ENCODE measurements at regions not wholly inside any gene's neighbourhood (a gene's known extent, or its start where the extent isn't known, plus 50 kb on each side); places are given as distances from the start of the nearest gene placed in this dataset.

DNA sequence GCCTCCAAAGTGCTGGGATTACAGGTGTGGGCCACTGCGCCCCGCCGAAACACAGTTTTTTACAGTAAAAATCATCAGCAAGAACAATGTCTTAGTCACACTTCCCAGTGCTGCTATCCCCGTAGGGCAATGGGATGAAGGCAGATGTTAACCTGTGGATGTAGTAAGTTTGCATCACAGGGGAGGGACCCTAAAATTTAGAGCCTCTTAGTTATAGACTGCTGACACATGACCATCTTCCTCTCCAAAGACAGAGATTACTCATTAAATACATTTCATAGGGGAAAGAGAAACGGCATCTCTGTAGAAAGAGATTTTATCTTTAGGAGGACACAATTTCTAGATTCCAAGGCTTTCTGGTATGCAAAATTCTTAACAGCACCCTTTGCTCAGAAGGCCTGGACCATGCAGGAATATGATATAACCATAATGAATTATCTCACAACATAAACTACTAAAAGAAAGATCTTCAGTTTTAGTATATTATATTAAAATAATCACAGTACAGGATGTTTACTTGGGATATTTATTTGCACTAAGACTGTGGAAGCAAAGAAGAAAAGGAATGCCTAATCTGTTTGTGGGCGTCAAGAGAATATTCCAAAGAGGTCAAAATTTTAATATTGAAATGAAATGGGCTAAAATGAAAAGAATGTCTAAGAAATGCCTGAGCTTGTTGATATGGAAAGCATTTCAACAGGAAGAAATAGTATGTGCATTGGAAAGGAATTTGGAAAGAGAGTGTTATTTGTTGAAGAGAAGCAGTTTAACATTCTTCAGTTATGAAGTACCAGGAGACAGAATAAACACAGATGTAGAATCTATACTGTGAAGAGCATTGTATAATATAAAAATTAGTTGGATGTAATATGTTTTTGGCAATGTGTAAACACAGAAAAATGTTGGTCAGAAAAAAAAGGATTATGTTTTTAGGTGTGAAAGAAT lies 1228.3 kb upstream of the CHAC2 start:
- no peaks in the 10 kb centered on the region for H3K4me1 ChIP-seq
- intact Hi-C loops (cut with DNase I): no loop called here
- no peaks in the 10 kb centered on the region for H3K36me3 ChIP-seq
- no peaks in the 10 kb centered on the region for H3K27me3 ChIP-seq
- H3K9me3 ChIP-seq: peaks cover 0 to 6% of the 10 kb centered on the region in 2 donors
- DNase-seq (peak in 2 of 4 donors; percentile 3 to 11), ATAC-seq (no peak)
- no peak overlapping the region for H3K4me3 ChIP-seq
- TF ChIP-seq, protein P1, sequence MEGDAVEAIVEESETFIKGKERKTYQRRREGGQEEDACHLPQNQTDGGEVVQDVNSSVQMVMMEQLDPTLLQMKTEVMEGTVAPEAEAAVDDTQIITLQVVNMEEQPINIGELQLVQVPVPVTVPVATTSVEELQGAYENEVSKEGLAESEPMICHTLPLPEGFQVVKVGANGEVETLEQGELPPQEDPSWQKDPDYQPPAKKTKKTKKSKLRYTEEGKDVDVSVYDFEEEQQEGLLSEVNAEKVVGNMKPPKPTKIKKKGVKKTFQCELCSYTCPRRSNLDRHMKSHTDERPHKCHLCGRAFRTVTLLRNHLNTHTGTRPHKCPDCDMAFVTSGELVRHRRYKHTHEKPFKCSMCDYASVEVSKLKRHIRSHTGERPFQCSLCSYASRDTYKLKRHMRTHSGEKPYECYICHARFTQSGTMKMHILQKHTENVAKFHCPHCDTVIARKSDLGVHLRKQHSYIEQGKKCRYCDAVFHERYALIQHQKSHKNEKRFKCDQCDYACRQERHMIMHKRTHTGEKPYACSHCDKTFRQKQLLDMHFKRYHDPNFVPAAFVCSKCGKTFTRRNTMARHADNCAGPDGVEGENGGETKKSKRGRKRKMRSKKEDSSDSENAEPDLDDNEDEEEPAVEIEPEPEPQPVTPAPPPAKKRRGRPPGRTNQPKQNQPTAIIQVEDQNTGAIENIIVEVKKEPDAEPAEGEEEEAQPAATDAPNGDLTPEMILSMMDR (IDR thresholded peaks at IDR 0.05): no peak
- no peak overlapping the region for H3K27ac ChIP-seq

DNA sequence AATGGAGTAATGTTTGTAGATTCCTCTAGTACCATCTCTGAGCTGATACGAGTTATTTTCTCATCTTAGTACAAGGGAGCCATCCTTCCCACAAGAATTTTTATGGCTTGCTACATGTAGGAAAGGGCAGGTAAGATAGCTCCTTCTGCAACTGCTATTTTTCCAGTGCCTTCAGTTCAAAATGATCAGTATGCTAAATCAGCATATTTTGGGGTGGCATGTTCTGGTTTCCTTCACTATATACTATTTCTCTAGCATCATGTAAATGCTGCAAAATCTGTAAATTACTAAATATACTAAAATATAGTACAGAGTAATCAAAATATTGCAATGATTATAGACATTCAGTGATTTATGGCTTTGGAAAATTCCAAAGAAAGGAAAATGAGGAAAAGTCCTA lies 1230.0 kb upstream of the CHAC2 start:
- Histone ChIP-seq H3K27ac (no peak overlapping the region), H3K4me3 (no peak overlapping the region), H3K36me3 (no peaks in the 10 kb centered on the region), H3K4me1 (no peaks in the 10 kb centered on the region), H3K9me3 (peaks cover 0 to 6% of the 10 kb centered on the region in 2 donors), H3K27me3 (no peaks in the 10 kb centered on the region)
- intact Hi-C loops (cut with DNase I): no loop called here
- DNase-seq: no peak
- TF ChIP-seq, protein P1 (IDR thresholded peaks at IDR 0.05): no peak
- no peak for ATAC-seq

DNA sequence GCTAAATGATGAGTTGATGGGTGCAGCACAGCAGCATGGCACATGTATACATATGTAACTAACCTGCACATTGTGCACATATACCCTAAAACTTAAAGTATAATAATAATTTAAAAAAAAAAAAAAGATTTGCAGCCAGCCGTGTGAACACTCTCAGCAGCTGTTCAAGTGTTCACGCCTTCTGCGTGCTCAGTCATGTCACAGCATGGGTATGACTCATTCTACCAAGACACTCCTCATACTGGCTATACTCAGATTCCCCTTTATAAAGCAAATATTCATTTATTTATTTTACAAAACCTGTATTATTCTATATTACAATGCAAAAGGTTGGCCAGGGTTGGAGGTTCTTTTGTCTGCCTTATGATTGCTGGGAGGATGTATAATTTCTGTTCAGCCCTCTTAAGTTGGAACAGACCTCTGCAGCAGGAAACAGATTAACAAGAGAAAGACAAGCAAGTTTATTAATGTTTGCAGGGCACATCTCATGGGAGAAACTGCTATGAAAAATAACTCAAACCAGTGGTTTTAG lies 1230.6 kb upstream of the CHAC2 start:
- H3K4me3 ChIP-seq: no peak overlapping the region
- H3K27ac ChIP-seq: no peak overlapping the region
- TF ChIP-seq, protein P1 (IDR thresholded peaks at IDR 0.05): no peak
- ATAC-seq: peak; percentile 52
- peaks cover 0 to 6% of the 10 kb centered on the region in 2 donors for H3K9me3 ChIP-seq
- H3K27me3 ChIP-seq: no peaks in the 10 kb centered on the region
- H3K36me3 ChIP-seq: no peaks in the 10 kb centered on the region
- intact Hi-C loops (cut with DNase I): no loop called here
- peak in 1 of 4 donors; percentile 7 for DNase-seq
- no peaks in the 10 kb centered on the region for H3K4me1 ChIP-seq

GRCh38 chr2:52532956-52533355 lies 1234.6 kb upstream of the CHAC2 start:
- DNase-seq: no peak
- H3K27me3 ChIP-seq: no peaks in the 10 kb centered on the region
- no peak for ATAC-seq
- no peaks in the 10 kb centered on the region for H3K36me3 ChIP-seq
- H3K27ac ChIP-seq: no peak overlapping the region
- no peaks in the 10 kb centered on the region for H3K4me1 ChIP-seq
- no peak overlapping the region for H3K4me3 ChIP-seq
- H3K9me3 ChIP-seq: no peaks in the 10 kb centered on the region
- TF ChIP-seq, protein P1 (IDR thresholded peaks at IDR 0.05): no peak
- intact Hi-C loops (cut with DNase I): no loop called here

DNA sequence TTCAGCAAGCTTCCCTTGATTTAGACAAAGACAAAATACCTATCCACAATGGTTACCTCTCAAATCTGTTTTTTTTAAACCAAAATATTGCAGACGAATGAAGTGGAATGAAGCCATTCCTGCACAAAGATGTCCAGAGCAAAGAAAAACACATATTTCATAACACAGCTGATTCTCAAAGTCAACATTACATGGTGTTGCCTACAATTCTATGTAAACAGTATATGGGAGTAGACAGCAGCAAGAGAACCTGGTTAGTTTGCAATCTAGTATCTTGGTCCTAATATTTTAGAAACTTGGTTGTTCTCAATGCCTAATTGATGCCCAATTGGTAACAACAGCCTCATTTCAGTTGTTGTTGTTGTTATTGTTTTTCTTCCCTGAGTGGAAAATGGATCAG lies 1240.9 kb upstream of the CHAC2 start:
- Histone ChIP-seq H3K4me1 (no peaks in the 10 kb centered on the region), H3K36me3 (no peaks in the 10 kb centered on the region), H3K27ac (no peak overlapping the region), H3K27me3 (no peaks in the 10 kb centered on the region), H3K4me3 (no peak overlapping the region), H3K9me3 (peaks cover 0 to 10% of the 10 kb centered on the region in 2 donors)
- DNase-seq (no peak), ATAC-seq (no peak)
- intact Hi-C loops (cut with DNase I): no loop called here
- TF ChIP-seq, protein P1 (IDR thresholded peaks at IDR 0.05): no peak
